22Rv1 (cell line): ENCODE measurements at regions not wholly inside any gene's neighbourhood (a gene's known extent, or its start where the extent isn't known, plus 50 kb on each side); places are given as distances from the start of the nearest gene placed in this dataset.
"Not testable (repeated sequence)": the region's sequence is repeated elsewhere in the genome, so short reads cannot be mapped to it uniquely, and the experiment has no call there.

Experiments used
- H3K27ac ChIP-seq: fragments of 450-650 bp; 2 replicates; pipeline ENCODE4 v1.5.1; 2017
- ZFX ChIP-seq: fragments of 450-650 bp; IDR thresholded peaks from 2 replicates; pipeline ENCODE4 v1.6.1; 2017; ENCODE audit warnings: antibody characterized with exemption, borderline replicate concordance
- TF ChIP-seq, protein P1 (sequence below): fragments of 450-650 bp; IDR thresholded peaks from 2 replicates; pipeline ENCODE4 v1.5.1; 2017; ENCODE audit warnings: mild to moderate bottlenecking

- TF ChIP-seq, protein P1, sequence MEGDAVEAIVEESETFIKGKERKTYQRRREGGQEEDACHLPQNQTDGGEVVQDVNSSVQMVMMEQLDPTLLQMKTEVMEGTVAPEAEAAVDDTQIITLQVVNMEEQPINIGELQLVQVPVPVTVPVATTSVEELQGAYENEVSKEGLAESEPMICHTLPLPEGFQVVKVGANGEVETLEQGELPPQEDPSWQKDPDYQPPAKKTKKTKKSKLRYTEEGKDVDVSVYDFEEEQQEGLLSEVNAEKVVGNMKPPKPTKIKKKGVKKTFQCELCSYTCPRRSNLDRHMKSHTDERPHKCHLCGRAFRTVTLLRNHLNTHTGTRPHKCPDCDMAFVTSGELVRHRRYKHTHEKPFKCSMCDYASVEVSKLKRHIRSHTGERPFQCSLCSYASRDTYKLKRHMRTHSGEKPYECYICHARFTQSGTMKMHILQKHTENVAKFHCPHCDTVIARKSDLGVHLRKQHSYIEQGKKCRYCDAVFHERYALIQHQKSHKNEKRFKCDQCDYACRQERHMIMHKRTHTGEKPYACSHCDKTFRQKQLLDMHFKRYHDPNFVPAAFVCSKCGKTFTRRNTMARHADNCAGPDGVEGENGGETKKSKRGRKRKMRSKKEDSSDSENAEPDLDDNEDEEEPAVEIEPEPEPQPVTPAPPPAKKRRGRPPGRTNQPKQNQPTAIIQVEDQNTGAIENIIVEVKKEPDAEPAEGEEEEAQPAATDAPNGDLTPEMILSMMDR: no peak
- no peak for TF ChIP-seq ZFX
- H3K27ac ChIP-seq: no peak overlapping the region
Observed at GRCh38 chrX:22859642-22860041, 140.1 kb upstream of the DDX53 start.

DNA sequence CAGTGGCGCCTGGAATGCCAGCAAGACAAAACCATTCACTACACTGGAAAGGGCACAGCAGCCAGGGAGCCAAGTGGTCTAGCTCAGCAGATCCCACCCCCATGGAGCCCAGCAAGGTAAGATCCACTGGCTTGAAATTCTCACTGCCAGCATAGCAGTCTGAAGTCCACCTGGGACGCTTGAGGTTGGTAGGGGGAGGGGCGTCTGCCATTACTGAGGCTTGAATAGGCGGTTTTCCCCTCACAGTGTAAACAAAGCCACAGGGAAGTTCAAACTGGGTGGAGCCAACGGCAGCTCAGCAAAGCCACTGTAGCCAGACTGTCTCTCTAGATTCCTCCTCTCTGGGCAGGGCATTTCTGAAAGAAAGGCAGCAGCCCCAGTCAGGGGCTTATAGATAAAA is 133.0 kb upstream of the DDX53 start:
- not testable (repeated sequence) for H3K27ac ChIP-seq

GRCh38 chrX:22882543-22882942 is 117.2 kb upstream of the DDX53 start:
- no peak overlapping the region for H3K27ac ChIP-seq
- no peak for TF ChIP-seq ZFX
- TF ChIP-seq, protein P1: no peak

- TF ChIP-seq ZFX: no peak
- TF ChIP-seq, protein P1: no peak
- no peak overlapping the region for H3K27ac ChIP-seq
Observed at GRCh38 chrX:22889819-22890218, 109.9 kb upstream of the DDX53 start.

- no peak overlapping the region for H3K27ac ChIP-seq
- no peak for TF ChIP-seq ZFX
- TF ChIP-seq, protein P1: no peak
Observed at GRCh38 chrX:22912616-22913015, 87.1 kb upstream of the DDX53 start.

DNA sequence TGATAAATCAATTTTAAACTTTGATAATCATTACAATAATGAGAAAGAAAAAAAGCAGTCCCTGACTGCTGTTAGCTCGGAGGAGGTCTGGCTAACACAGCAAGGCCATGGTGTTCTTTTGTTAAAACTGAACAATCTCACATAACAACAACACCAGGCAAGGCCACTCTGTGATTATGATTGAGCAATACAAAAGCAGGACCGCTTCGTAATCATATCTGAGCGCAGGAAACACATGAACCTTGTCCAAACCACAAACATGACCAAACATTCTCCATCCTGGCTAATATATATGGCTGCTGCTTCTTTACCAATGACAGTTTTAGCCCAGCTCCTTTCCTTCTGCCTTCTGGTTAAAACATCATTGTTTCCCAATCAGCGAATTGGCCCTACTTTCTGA is 76.8 kb upstream of the DDX53 start:
- TF ChIP-seq, protein P1: no peak
- no peak for TF ChIP-seq ZFX

GRCh38 chrX:22934640-22935039 is 65.1 kb upstream of the DDX53 start:
- no peak for TF ChIP-seq ZFX
- TF ChIP-seq, protein P1: no peak
- no peak overlapping the region for H3K27ac ChIP-seq

More for the DNA sequence above, 76.8 kb upstream of the DDX53 start:
- no peak overlapping the region for H3K27ac ChIP-seq

DNA sequence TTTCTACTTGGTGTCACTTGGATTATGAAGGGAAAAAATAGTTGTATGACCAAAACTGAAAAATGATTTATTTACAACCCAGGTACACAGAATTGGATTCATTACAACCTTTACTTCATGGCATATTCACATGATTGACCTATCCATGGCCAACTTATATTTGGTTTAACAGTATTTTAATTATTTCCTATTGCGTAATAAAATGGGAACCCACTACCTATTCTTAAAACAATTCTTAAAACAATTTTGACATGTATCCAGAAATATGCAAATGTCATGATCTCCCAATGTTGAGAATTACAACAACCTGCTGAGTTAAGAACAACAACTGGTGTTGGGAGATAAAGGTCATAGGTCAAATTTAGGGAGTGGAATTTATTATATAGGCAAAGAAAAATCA is 54.8 kb upstream of the DDX53 start:
- TF ChIP-seq, protein P1: no peak
- TF ChIP-seq ZFX: no peak
- no peak overlapping the region for H3K27ac ChIP-seq
